GM12878 (cell line): ENCODE measurements at regions not wholly inside any gene's neighbourhood (a gene's known extent, or its start where the extent isn't known, plus 50 kb on each side); places are given as distances from the start of the nearest gene placed in this dataset.

Experiments used
- CHD1 ChIP-seq: IDR thresholded peaks from 2 replicates; pipeline ENCODE4 v1.6.1; 2012; ENCODE audit warnings: low read depth, low read length, improper control_type of control experiment
- ETV6 ChIP-seq, 2 experiments: fragments of 450-650 bp in 1 of 2; IDR thresholded peaks in 1 of 2; conservative IDR thresholded peaks in 1 of 2; 2 replicates each; pipeline ENCODE4 v1.6.1; 2014; ENCODE audit warnings: antibody characterized with exemption in 1 of 2, borderline replicate concordance in 1 of 2, low read depth in 1 of 2, mild to moderate bottlenecking in 1 of 2, moderate library complexity in 1 of 2
- NBN ChIP-seq: fragments of 450-650 bp; IDR thresholded peaks from 2 replicates; pipeline ENCODE4 v1.6.1; 2016
- PAX8 ChIP-seq: fragments of 450-650 bp; IDR thresholded peaks from 2 replicates; pipeline ENCODE4 v1.6.1; 2017; ENCODE audit warnings: mild to moderate bottlenecking, moderate library complexity
- SMC3 ChIP-seq: IDR thresholded peaks from 2 replicates; pipeline ENCODE4 v1.6.1; 2011; ENCODE audit warnings: low read length, improper control_type of control experiment, borderline replicate concordance
- SRF ChIP-seq, 2 experiments: IDR thresholded peaks; 2 replicates each; pipeline ENCODE4 v1.6.1; 2011; ENCODE audit warnings: low read depth in 2 of 2, low read length in 2 of 2, mild to moderate bottlenecking in 1 of 2, moderate library complexity in 1 of 2
- STAT3 ChIP-seq: IDR thresholded peaks from 2 replicates; pipeline ENCODE4 v1.6.1; 2011; ENCODE audit warnings: low read depth, low read length, improper control_type of control experiment
- TAF1 ChIP-seq: IDR thresholded peaks from 2 replicates; pipeline ENCODE4 v1.6.1; 2011; ENCODE audit warnings: mild to moderate bottlenecking, low read depth, low read length, borderline replicate concordance
- ZNF217 ChIP-seq: fragments of 450-650 bp; IDR thresholded peaks from 2 replicates; pipeline ENCODE4 v1.6.1; 2017; ENCODE audit warnings: antibody characterized with exemption, mild to moderate bottlenecking
- ZSCAN29 ChIP-seq: fragments of 450-650 bp; IDR thresholded peaks from 2 replicates; pipeline ENCODE4 v1.6.1; 2017; ENCODE audit warnings: mild to moderate bottlenecking, moderate library complexity
- TF ChIP-seq, protein P1 (sequence below): IDR thresholded peaks from 2 replicates; pipeline ENCODE4 v1.6.1; 2011; ENCODE audit warnings: low read depth, mild to moderate bottlenecking, low read length, moderate library complexity, borderline replicate concordance; ENCODE audit errors: extremely low read depth
- TF ChIP-seq, protein P2 (sequence below): IDR thresholded peaks from 2 replicates; pipeline ENCODE4 v1.6.1; 2012; ENCODE audit warnings: low read depth, low read length, improper control_type of control experiment
- TF ChIP-seq, protein P3 (sequence below), 3 experiments: IDR thresholded peaks in 2 of 3; conservative IDR thresholded peaks in 1 of 3; 2 replicates each; pipeline ENCODE4 v1.5.1; 2011; ENCODE audit warnings: low read depth in 3 of 3, low read length in 3 of 3, mild to moderate bottlenecking in 3 of 3, control low read depth in 2 of 3, moderate library complexity in 2 of 3, inconsistent platforms in 1 of 3, mixed read lengths in 1 of 3; ENCODE audit not compliant: control insufficient read depth in 2 of 3, insufficient read depth in 1 of 3; ENCODE audit errors: extremely low read depth in 1 of 3

DNA sequence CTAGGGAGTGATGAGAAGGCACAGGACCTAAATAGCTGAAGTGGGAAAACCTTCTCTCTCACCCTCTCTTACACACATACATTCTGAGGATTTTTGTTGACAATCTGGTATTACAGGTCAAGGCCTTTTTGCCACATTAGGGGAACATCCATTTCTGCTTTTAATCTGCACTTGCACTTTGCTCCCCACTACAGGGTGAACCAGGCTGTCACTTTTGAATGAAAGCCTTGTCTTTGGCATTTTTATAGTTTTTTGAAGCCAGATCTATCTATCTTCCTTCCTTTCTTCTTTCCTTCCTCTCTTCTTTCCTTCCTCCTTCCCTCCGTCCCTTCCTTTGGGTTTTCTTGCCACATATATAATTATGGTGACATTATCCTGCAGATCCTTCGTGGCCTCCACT, 165.9 kb upstream of the OTX2 start:
- TF ChIP-seq SRF (IDR thresholded peaks at IDR 0.05; ENCODE audit: low read depth in 2 of 2, low read length in 2 of 2) = no peak
- TF ChIP-seq, protein P1, sequence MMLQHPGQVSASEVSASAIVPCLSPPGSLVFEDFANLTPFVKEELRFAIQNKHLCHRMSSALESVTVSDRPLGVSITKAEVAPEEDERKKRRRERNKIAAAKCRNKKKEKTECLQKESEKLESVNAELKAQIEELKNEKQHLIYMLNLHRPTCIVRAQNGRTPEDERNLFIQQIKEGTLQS = no peak
- TF ChIP-seq, protein P2, sequence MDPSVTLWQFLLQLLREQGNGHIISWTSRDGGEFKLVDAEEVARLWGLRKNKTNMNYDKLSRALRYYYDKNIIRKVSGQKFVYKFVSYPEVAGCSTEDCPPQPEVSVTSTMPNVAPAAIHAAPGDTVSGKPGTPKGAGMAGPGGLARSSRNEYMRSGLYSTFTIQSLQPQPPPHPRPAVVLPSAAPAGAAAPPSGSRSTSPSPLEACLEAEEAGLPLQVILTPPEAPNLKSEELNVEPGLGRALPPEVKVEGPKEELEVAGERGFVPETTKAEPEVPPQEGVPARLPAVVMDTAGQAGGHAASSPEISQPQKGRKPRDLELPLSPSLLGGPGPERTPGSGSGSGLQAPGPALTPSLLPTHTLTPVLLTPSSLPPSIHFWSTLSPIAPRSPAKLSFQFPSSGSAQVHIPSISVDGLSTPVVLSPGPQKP = no peak
- no peak for TF ChIP-seq TAF1
- TF ChIP-seq STAT3 = no peak
- TF ChIP-seq, protein P3, sequence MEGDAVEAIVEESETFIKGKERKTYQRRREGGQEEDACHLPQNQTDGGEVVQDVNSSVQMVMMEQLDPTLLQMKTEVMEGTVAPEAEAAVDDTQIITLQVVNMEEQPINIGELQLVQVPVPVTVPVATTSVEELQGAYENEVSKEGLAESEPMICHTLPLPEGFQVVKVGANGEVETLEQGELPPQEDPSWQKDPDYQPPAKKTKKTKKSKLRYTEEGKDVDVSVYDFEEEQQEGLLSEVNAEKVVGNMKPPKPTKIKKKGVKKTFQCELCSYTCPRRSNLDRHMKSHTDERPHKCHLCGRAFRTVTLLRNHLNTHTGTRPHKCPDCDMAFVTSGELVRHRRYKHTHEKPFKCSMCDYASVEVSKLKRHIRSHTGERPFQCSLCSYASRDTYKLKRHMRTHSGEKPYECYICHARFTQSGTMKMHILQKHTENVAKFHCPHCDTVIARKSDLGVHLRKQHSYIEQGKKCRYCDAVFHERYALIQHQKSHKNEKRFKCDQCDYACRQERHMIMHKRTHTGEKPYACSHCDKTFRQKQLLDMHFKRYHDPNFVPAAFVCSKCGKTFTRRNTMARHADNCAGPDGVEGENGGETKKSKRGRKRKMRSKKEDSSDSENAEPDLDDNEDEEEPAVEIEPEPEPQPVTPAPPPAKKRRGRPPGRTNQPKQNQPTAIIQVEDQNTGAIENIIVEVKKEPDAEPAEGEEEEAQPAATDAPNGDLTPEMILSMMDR (IDR thresholded peaks at IDR 0.05 in 2 of 3, conservative IDR thresholded peaks at IDR 0.05 in 1 of 3; ENCODE audit: control insufficient read depth in 2 of 3, extremely low read depth in 1 of 3, insufficient read depth in 1 of 3, low read depth in 3 of 3, low read length in 3 of 3) = no peak
- no peak for TF ChIP-seq PAX8
- no peak for TF ChIP-seq CHD1
- TF ChIP-seq ZNF217 = no peak
- no peak for TF ChIP-seq SMC3
- no peak for TF ChIP-seq ZSCAN29
- TF ChIP-seq ETV6 (conservative IDR thresholded peaks at IDR 0.05 in 1 of 2, IDR thresholded peaks at IDR 0.05 in 1 of 2; ENCODE audit: borderline replicate concordance in 1 of 2, low read depth in 1 of 2) = no peak
- TF ChIP-seq NBN = no peak
